Caco-2 (cell line): ENCODE measurements at regions not wholly inside any gene's neighbourhood (a gene's known extent, or its start where the extent isn't known, plus 50 kb on each side); places are given as distances from the start of the nearest gene placed in this dataset.
"Not testable (repeated sequence)": the region's sequence is repeated elsewhere in the genome, so short reads cannot be mapped to it uniquely, and the experiment has no call there.

ENCODE experiments used
- BruUV-seq: library from RNA; stranded (reverse); fragments of 400-500 nt; replicated peaks from 2 replicates; lab custom pipeline; 2021; lab: Mats Ljungman, UMichigan
- CTCF ChIA-PET: fragments of 300-600 bp; sonication (Branson Sonifier 250); formaldehyde crosslinking; loops from one replicate; lab custom pipeline; 2022; ENCODE audit warnings: antibody characterized with exemption; lab: Charles Lee
- POLR2A ChIA-PET: fragments of 300-600 bp; sonication (Branson Sonifier 250); formaldehyde crosslinking; loops from one replicate; lab custom pipeline; 2022; ENCODE audit warnings: antibody characterized with exemption; lab: Charles Lee
- DNase-seq, 2 experiments: peaks; one replicate each; pipeline versions ENCODE4 v3.0.0 to v3.0.0-alpha.2; 2020 to 2022
- H3K27me3 ChIP-seq: replicated peaks from 2 replicates; pipeline ENCODE4 v1.6.0; 2011; ENCODE audit warnings: low read length; ENCODE audit not compliant: control insufficient read depth, insufficient read depth
- H3K36me3 ChIP-seq: 2 replicates; pipeline ENCODE4 v1.5.1; 2011; ENCODE audit warnings: low read length; ENCODE audit not compliant: control insufficient read depth, insufficient read depth
- H3K4me1 ChIP-seq: fragments of 250-450 bp; sonication (Bioruptor Pico); 2 replicates; pipeline ENCODE4 v1.5.1; 2020; ENCODE audit warnings: mild to moderate bottlenecking
- H3K4me3 ChIP-seq: 2 replicates; pipeline ENCODE4 v1.5.1; 2011; ENCODE audit warnings: low read depth, mild to moderate bottlenecking, control low read depth, low read length
- H3K9me3 ChIP-seq: fragments of 250-450 bp; sonication (Bioruptor Pico); 2 replicates; pipeline ENCODE4 v1.5.1; 2020; ENCODE audit warnings: mild to moderate bottlenecking, moderate library complexity
- H3K27ac Mint-ChIP-seq: one replicate; pipeline ENCODE4 v1.8.0; 2022; ENCODE audit warnings: mixed read lengths; ENCODE audit not compliant: unreplicated experiment
- H3K27me3 Mint-ChIP-seq: one replicate; pipeline ENCODE4 v1.8.0; 2022; ENCODE audit warnings: mixed read lengths; ENCODE audit not compliant: insufficient read depth, unreplicated experiment
- H3K36me3 Mint-ChIP-seq: one replicate; pipeline ENCODE4 v1.8.0; 2022; ENCODE audit warnings: mild to moderate bottlenecking, mixed read lengths; ENCODE audit not compliant: insufficient read depth, unreplicated experiment
- H3K4me1 Mint-ChIP-seq: one replicate; pipeline ENCODE4 v1.8.0; 2022; ENCODE audit warnings: low read depth, mixed read lengths; ENCODE audit not compliant: unreplicated experiment
- H3K4me3 Mint-ChIP-seq: one replicate; pipeline ENCODE4 v1.8.0; 2022; ENCODE audit warnings: mild to moderate bottlenecking, moderate library complexity, mixed read lengths; ENCODE audit not compliant: unreplicated experiment
- H3K9me3 Mint-ChIP-seq: one replicate; pipeline ENCODE4 v1.8.0; 2022; ENCODE audit warnings: mixed read lengths; ENCODE audit not compliant: unreplicated experiment
- intact Hi-C: fragments of 100-400 bp; cut with micrococcal nuclease; formaldehyde crosslinking; loops from one replicate; pipeline ENCODE4 v1.10.0; 2022; ENCODE audit not compliant: unreplicated experiment
- TF ChIP-seq, protein P1 (sequence below), 2 experiments: fragments of 200-600 bp in 1 of 2; IDR thresholded peaks; 1 replicate in 1 of 2; 2 replicates in 1 of 2; pipeline versions ENCODE4 v1.5.1 to v1.8.0; 2011 to 2022; ENCODE audit warnings: antibody characterized with exemption in 1 of 2, control low read depth in 1 of 2, inconsistent platforms in 1 of 2, low read depth in 1 of 2, low read length in 1 of 2, mild to moderate bottlenecking in 1 of 2, moderate library complexity in 1 of 2; ENCODE audit not compliant: insufficient read depth in 1 of 2, severe bottlenecking in 1 of 2, unreplicated experiment in 1 of 2

DNA sequence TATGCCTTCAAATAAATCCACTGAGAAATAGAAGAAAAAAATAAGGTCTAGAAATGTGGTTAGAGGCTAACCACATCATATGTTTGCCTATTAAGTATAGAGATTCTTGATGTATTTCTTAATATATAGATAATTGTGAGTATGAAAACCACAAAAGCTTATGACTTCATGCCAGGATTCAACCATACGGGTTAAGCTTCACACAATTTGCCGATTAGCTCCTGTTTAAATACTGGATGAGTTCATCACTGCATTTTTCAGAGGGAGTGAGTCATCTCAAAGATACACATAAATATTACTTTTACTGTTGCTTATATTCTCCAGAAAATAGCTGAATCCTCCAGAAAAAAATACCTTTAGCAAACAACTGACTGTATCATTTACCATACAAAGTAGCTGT, 79.6 kb downstream of the RPL10L start:
- no peaks in the 10 kb centered on the region for H3K27me3 Mint-ChIP-seq
- intact Hi-C loops: no loop called here
- TF ChIP-seq, protein P1, sequence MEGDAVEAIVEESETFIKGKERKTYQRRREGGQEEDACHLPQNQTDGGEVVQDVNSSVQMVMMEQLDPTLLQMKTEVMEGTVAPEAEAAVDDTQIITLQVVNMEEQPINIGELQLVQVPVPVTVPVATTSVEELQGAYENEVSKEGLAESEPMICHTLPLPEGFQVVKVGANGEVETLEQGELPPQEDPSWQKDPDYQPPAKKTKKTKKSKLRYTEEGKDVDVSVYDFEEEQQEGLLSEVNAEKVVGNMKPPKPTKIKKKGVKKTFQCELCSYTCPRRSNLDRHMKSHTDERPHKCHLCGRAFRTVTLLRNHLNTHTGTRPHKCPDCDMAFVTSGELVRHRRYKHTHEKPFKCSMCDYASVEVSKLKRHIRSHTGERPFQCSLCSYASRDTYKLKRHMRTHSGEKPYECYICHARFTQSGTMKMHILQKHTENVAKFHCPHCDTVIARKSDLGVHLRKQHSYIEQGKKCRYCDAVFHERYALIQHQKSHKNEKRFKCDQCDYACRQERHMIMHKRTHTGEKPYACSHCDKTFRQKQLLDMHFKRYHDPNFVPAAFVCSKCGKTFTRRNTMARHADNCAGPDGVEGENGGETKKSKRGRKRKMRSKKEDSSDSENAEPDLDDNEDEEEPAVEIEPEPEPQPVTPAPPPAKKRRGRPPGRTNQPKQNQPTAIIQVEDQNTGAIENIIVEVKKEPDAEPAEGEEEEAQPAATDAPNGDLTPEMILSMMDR (IDR thresholded peaks at IDR 0.05; ENCODE audit: insufficient read depth in 1 of 2, low read depth in 1 of 2, low read length in 1 of 2, severe bottlenecking in 1 of 2, unreplicated experiment in 1 of 2): no peak
- Histone ChIP-seq H3K4me1 (peaks cover 14% of the 10 kb centered on the region; the same call in 1 of the 2 replicates), H3K36me3 (no peaks in the 10 kb centered on the region), H3K9me3 (no peaks in the 10 kb centered on the region), H3K27me3 (no peaks in the 10 kb centered on the region), H3K4me3 (no peak overlapping the region)
- ChIA-PET CTCF (no interaction called here), POLR2A (no interaction called here)
- H3K4me3 Mint-ChIP-seq: no peak overlapping the region
- no TSS peak for BruUV-seq
- H3K36me3 Mint-ChIP-seq: no peaks in the 10 kb centered on the region
- H3K4me1 Mint-ChIP-seq: peaks cover 7% of the 10 kb centered on the region
- no peak for DNase-seq
- no peak overlapping the region for H3K27ac Mint-ChIP-seq
- H3K9me3 Mint-ChIP-seq: peaks cover 7% of the 10 kb centered on the region

DNA sequence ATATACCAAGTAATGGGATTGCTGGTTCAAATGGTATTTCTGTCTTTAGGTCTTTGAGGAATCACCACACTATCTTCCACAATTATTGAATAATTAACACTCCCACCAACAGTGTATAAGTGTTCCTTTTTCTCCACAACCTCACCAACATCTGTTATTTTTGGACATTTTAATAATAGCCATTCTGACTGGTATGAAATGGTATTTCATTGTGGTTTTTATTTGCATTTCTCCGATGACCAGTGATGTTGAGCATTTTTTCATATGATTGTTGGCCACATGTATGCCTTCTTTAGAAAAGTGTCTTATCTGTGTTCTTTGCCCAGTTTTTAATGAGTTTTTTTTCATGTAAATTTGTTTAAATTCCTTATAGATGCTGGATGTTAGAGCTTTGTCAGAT, 83.4 kb downstream of the RPL10L start:
- DNase-seq, H3K4me1 Mint-ChIP-seq, BruUV-seq, CTCF ChIA-PET, H3K27me3 Mint-ChIP-seq, H3K36me3 Mint-ChIP-seq, H3K27ac Mint-ChIP-seq, intact Hi-C loops, H3K36me3 ChIP-seq, POLR2A ChIA-PET, H3K9me3 Mint-ChIP-seq, H3K4me1 ChIP-seq, H3K27me3 ChIP-seq, H3K9me3 ChIP-seq, H3K4me3 Mint-ChIP-seq, H3K4me3 ChIP-seq: not testable (repeated sequence)

DNA sequence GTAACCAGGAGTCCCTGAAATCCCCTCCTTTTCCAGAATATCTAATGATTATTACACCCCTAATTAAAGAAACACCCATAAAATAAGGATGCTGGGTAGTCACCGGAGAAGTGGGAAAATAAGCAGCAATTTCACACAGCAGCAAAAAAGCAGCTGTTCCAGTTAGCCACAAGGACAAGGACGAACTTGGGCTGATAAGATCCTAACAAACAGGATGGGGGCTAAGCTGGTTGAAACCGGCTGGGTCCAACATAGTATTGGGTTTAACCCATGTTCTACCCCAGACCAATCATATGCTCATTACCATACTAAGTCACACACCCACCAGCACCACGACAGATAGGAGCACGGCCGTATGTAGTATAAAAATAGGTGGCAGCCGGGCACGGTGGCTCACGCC, 100.7 kb downstream of the RPL10L start:
- CTCF ChIA-PET: no interaction called here
- TF ChIP-seq, protein P1 (IDR thresholded peaks at IDR 0.05; ENCODE audit: insufficient read depth in 1 of 2, low read depth in 1 of 2, low read length in 1 of 2, severe bottlenecking in 1 of 2, unreplicated experiment in 1 of 2): no peak
- Mint-ChIP-seq H3K4me3 (no peak overlapping the region), H3K27me3 (no peaks in the 10 kb centered on the region), H3K36me3 (no peaks in the 10 kb centered on the region), H3K4me1 (no peaks in the 10 kb centered on the region), H3K9me3 (no peaks in the 10 kb centered on the region), H3K27ac (no peak overlapping the region)
- H3K4me1 ChIP-seq: no peaks in the 10 kb centered on the region
- no peaks in the 10 kb centered on the region for H3K27me3 ChIP-seq
- no peak overlapping the region for H3K4me3 ChIP-seq
- POLR2A ChIA-PET: no interaction called here
- intact Hi-C loops: no loop called here
- H3K9me3 ChIP-seq: no peaks in the 10 kb centered on the region
- no peaks in the 10 kb centered on the region for H3K36me3 ChIP-seq
- no TSS peak for BruUV-seq
- DNase-seq: no peak

DNA sequence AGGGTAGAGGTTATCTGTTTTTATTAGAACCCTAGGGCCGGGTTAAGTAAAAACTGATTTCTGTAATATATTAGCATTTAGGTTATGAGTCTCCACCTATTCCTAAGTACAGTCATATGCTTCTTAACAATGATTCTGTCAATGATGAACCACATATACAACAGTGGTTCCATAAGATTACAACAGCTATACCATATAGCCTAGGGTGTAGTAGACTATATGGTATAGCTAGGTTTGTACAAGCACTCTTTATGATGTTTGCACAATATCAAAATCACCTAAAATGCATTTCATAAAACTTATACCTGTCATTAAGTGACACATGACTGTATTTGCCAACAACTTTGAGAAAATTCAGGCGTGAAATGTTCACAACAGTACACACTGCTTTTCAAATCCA, 110.6 kb downstream of the RPL10L start:
- Mint-ChIP-seq H3K4me3 (no peak overlapping the region), H3K27ac (no peak overlapping the region), H3K27me3 (no peaks in the 10 kb centered on the region), H3K36me3 (no peaks in the 10 kb centered on the region), H3K4me1 (peaks cover 6% of the 10 kb centered on the region), H3K9me3 (no peaks in the 10 kb centered on the region)
- no peak for DNase-seq
- Histone ChIP-seq H3K27me3 (no peaks in the 10 kb centered on the region), H3K4me1 (peaks cover 5% of the 10 kb centered on the region; the same call in 1 of the 2 replicates), H3K36me3 (no peaks in the 10 kb centered on the region), H3K9me3 (no peaks in the 10 kb centered on the region), H3K4me3 (no peak overlapping the region)
- TF ChIP-seq, protein P1 (IDR thresholded peaks at IDR 0.05; ENCODE audit: insufficient read depth in 1 of 2, low read depth in 1 of 2, low read length in 1 of 2, severe bottlenecking in 1 of 2, unreplicated experiment in 1 of 2): no peak
- intact Hi-C loops: loop anchor here (2.0 kb wide), 1 partner anchor 36 kb away; no protein-coding TSS in a partner anchor
- no TSS peak for BruUV-seq
- POLR2A ChIA-PET: no interaction called here
- CTCF ChIA-PET: no interaction called here
